H1 (cell line): ENCODE measurements at regions not wholly inside any gene's neighbourhood (a gene's known extent, or its start where the extent isn't known, plus 50 kb on each side); places are given as distances from the start of the nearest gene placed in this dataset.

Source experiments
- CTCF ChIA-PET: fragments of 300-600 bp; sonication (Branson Sonifier 250); formaldehyde crosslinking; loops from one replicate; lab custom pipeline; 2021; ENCODE audit not compliant: partially characterized antibody; lab: Charles Lee
- POLR2A ChIA-PET: fragments of 300-600 bp; sonication (Branson Sonifier 250); formaldehyde crosslinking; loops from one replicate; lab custom pipeline; 2021; ENCODE audit warnings: inconsistent platforms; ENCODE audit not compliant: partially characterized antibody; lab: Charles Lee
- DNase-seq, 2 experiments: peaks; one replicate each; pipeline versions ENCODE4 v3.0.0 to v3.0.0-alpha.2; 2010 to 2022; ENCODE audit warnings: low spot score in 2 of 2, low read depth in 1 of 2, mixed read lengths in 1 of 2
- FAIRE-seq: peaks from 2 replicates; lab custom pipeline; 2011; peaks lifted over from hg19 to GRCh38; lab: Jason Lieb, UNC
- H2AFZ ChIP-seq: 2 replicates; pipeline ENCODE4 v1.8.1; 2012; ENCODE audit warnings: low read length, inconsistent platforms
- H2AK5ac ChIP-seq: 2 replicates; pipeline ENCODE4 v1.6.1; 2013; ENCODE audit warnings: low read depth, low read length
- H2BK120ac ChIP-seq: replicated peaks from 2 replicates; pipeline ENCODE3; 2013; ENCODE audit warnings: low read depth, low read length, inconsistent platforms
- H2BK12ac ChIP-seq: 2 replicates; pipeline ENCODE4 v1.6.1; 2013; ENCODE audit warnings: low read depth, low read length
- H2BK15ac ChIP-seq: 2 replicates; pipeline ENCODE4 v1.6.1; 2013; ENCODE audit warnings: low read length
- H2BK20ac ChIP-seq: 2 replicates; pipeline ENCODE4 v1.6.1; 2013; ENCODE audit warnings: low read length
- H2BK5ac ChIP-seq: 2 replicates; pipeline ENCODE4 v1.6.1; 2013; ENCODE audit warnings: low read depth, low read length
- H3K14ac ChIP-seq: 2 replicates; pipeline ENCODE4 v1.6.1; 2013; ENCODE audit warnings: inconsistent platforms; ENCODE audit not compliant: insufficient read length
- H3K18ac ChIP-seq: 2 replicates; pipeline ENCODE4 v1.6.1; 2013; ENCODE audit warnings: low read length; ENCODE audit errors: extremely low read depth
- H3K23ac ChIP-seq: 2 replicates; pipeline ENCODE4 v1.6.1; 2013; ENCODE audit warnings: inconsistent platforms; ENCODE audit not compliant: insufficient read length
- H3K23me2 ChIP-seq: 2 replicates; pipeline ENCODE4 v1.6.1; 2013; ENCODE audit warnings: low read depth, low read length
- H3K27ac ChIP-seq: 2 replicates; pipeline ENCODE4 v1.6.1; 2011; ENCODE audit warnings: low read depth, low read length, inconsistent platforms
- H3K27me3 ChIP-seq, 4 experiments: replicated peaks in 1 of 4; 1 replicate in 1 of 4; 2 replicates in 3 of 4; pipeline versions ENCODE4 v1.6.1 to v1.8.1; 2011 to 2013; ENCODE audit warnings: low read length in 3 of 4, mild to moderate bottlenecking in 3 of 4, inconsistent platforms in 2 of 4, mixed read lengths in 2 of 4, moderate library complexity in 1 of 4; ENCODE audit not compliant: control insufficient read depth in 3 of 4, insufficient read depth in 3 of 4; ENCODE audit errors: extremely low read depth in 1 of 4
- H3K36me3 ChIP-seq, 4 experiments: 2 replicates each; pipeline versions ENCODE4 v1.6.1 to v1.8.1; 2011 to 2013; ENCODE audit warnings: mild to moderate bottlenecking in 4 of 4, low read length in 3 of 4, moderate library complexity in 2 of 4, control low read depth in 1 of 4, inconsistent platforms in 1 of 4; ENCODE audit not compliant: insufficient read depth in 4 of 4, control insufficient read depth in 2 of 4
- H3K4ac ChIP-seq: replicated peaks from 2 replicates; pipeline ENCODE3; 2013; ENCODE audit warnings: low read length, low read depth, mixed read lengths, inconsistent platforms; ENCODE audit not compliant: insufficient read length
- H3K4me1 ChIP-seq, 4 experiments: replicated peaks in 1 of 4; 1 replicate in 1 of 4; 2 replicates in 3 of 4; pipeline versions ENCODE4 v1.6.1 to v1.8.1; 2011 to 2013; ENCODE audit warnings: low read length in 3 of 4, inconsistent platforms in 2 of 4, mixed read lengths in 1 of 4; ENCODE audit not compliant: insufficient read depth in 4 of 4, control insufficient read depth in 3 of 4
- H3K4me2 ChIP-seq, 2 experiments: 2 replicates each; pipeline versions ENCODE4 v1.6.1 to v1.8.1; 2011 to 2013; ENCODE audit warnings: low read depth in 2 of 2, low read length in 2 of 2, control low read depth in 1 of 2, inconsistent platforms in 1 of 2, mild to moderate bottlenecking in 1 of 2; ENCODE audit not compliant: insufficient read depth in 1 of 2
- H3K4me3 ChIP-seq, 4 experiments: fragments of 200-600, 300-600 bp in 1 of 4; sonication (generic), shearing (Covaris generic), sonication (Bioruptor Twin) in 1 of 4; 2 replicates each; pipeline versions ENCODE4 v1.5.1 to v1.8.1; 2011 to 2016; ENCODE audit warnings: low read length in 4 of 4, low read depth in 3 of 4, control low read depth in 2 of 4, inconsistent platforms in 2 of 4, mild to moderate bottlenecking in 2 of 4, mixed read lengths in 1 of 4, moderate library complexity in 1 of 4; ENCODE audit not compliant: insufficient read depth in 2 of 4; ENCODE audit errors: extremely low read depth in 1 of 4
- H3K56ac ChIP-seq: replicated peaks from 2 replicates; pipeline ENCODE3; 2013; ENCODE audit warnings: low read depth, mild to moderate bottlenecking, mixed read lengths, low read length, inconsistent platforms; ENCODE audit not compliant: insufficient read length
- H3K79me1 ChIP-seq: 2 replicates; pipeline ENCODE4 v1.6.1; 2013; ENCODE audit warnings: low read depth, low read length, control low read depth
- H3K79me2 ChIP-seq, 2 experiments: 2 replicates each; pipeline versions ENCODE4 v1.6.1 to v1.8.1; 2012 to 2013; ENCODE audit warnings: low read length in 2 of 2, mild to moderate bottlenecking in 2 of 2, inconsistent platforms in 1 of 2; ENCODE audit not compliant: insufficient read depth in 2 of 2, control insufficient read depth in 1 of 2
- H3K9ac ChIP-seq, 4 experiments: replicated peaks in 1 of 4; 1 replicate in 1 of 4; 2 replicates in 3 of 4; pipeline versions ENCODE4 v1.6.1 to v1.8.1; 2011 to 2013; ENCODE audit warnings: low read depth in 3 of 4, low read length in 3 of 4, control low read depth in 2 of 4, mild to moderate bottlenecking in 2 of 4, moderate library complexity in 2 of 4, inconsistent platforms in 1 of 4; ENCODE audit errors: extremely low read depth in 1 of 4
- H3K9me3 ChIP-seq, 2 experiments: 2 replicates each; pipeline versions ENCODE4 v1.6.1 to v1.8.1; 2012 to 2013; ENCODE audit warnings: mild to moderate bottlenecking in 2 of 2, moderate library complexity in 2 of 2, control low read depth in 1 of 2, inconsistent platforms in 1 of 2, low read depth in 1 of 2, low read length in 1 of 2, mixed read lengths in 1 of 2; ENCODE audit not compliant: insufficient read depth in 2 of 2
- H4K20me1 ChIP-seq, 2 experiments: replicated peaks in 1 of 2; 2 replicates each; pipeline versions ENCODE3 to v1.8.1; 2011 to 2013; ENCODE audit warnings: inconsistent platforms in 2 of 2, low read length in 2 of 2, mild to moderate bottlenecking in 1 of 2; ENCODE audit not compliant: insufficient read depth in 2 of 2, control insufficient read depth in 1 of 2
- H4K5ac ChIP-seq: 2 replicates; pipeline ENCODE4 v1.6.1; 2013; ENCODE audit warnings: low read length, low read depth, mixed read lengths, inconsistent platforms; ENCODE audit not compliant: insufficient read length
- H4K8ac ChIP-seq: 2 replicates; pipeline ENCODE4 v1.8.0; 2013; ENCODE audit warnings: mild to moderate bottlenecking, moderate library complexity, low read length, inconsistent platforms; ENCODE audit not compliant: insufficient read depth; ENCODE audit errors: extremely low read depth
- H4K91ac ChIP-seq: replicated peaks from 2 replicates; pipeline ENCODE3; 2013; ENCODE audit warnings: low read length, mixed read lengths, inconsistent platforms; ENCODE audit not compliant: insufficient read length
- WGBS, 2 experiments: shearing (Covaris generic) in 1 of 2; methylation state at CpG; one replicate each; pipeline versions ENCODE4 v1.1.6 to v1.1.7; 2013 to 2015; ENCODE audit warnings: low lambda C conversion rate in 2 of 2, mixed read lengths in 2 of 2, inconsistent platforms in 1 of 2, low coverage in 1 of 2, missing lambda C conversion rate in 1 of 2; ENCODE audit not compliant: insufficient replicate concordance in 2 of 2, insufficient coverage in 1 of 2, insufficient read length in 1 of 2; ENCODE audit errors: extremely low coverage in 1 of 2, missing lambda C conversion rate in 1 of 2; 5-methylcytosine and 5-hydroxymethylcytosine counted together

DNA sequence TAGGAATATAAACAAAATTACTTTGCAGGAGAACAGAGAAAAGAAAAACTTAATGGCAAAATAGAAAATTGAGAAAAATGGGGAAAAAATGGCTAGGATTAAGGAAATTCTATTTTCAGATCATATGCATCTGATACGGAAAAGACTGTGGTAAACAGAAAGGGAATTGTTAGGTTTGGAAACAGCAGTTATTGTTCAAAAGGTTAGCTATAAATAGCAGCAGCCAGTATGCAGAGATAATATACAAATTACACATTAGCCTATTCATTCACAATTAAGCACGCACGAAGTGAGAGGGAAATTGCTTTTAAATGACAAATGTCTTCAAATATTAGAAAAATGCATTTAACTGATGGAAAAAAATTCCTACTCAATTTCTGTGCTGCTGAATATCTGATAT lies 224.1 kb upstream of the FAM3C start:
- peaks cover 0 to 7% (median 1%) of the 10 kb centered on the region in 4 experiments; a peak in 3 of 7 replicates for H3K4me1 ChIP-seq
- FAIRE-seq, result no peak
- no peaks in the 10 kb centered on the region; a peak in 1 of 8 replicates for H3K36me3 ChIP-seq
- H3K27me3 ChIP-seq, result no peaks in the 10 kb centered on the region
- no peak overlapping the region for H2BK120ac ChIP-seq
- H2AK5ac ChIP-seq, result no peak overlapping the region
- no peak for DNase-seq
- CTCF ChIA-PET, result no interaction called here
- no peak overlapping the region for H3K18ac ChIP-seq
- peaks cover 3 to 5% of the 10 kb centered on the region in 2 experiments; a peak in 3 of 4 replicates for H3K9me3 ChIP-seq
- 81% methylated on average over 3 of the region's 3 CpGs; no CpG with 5 or more reads in 1 of the 2 experiments for WGBS, 2 experiments
- peak overlapping the region in 1 of 2 experiments; percentile 56; a peak in 2 of 4 replicates for H3K4me2 ChIP-seq
- H3K23me2 ChIP-seq, result no peaks in the 10 kb centered on the region
- no peak overlapping the region for H2BK20ac ChIP-seq
- H3K9ac ChIP-seq, result no peak overlapping the region
- no peak overlapping the region for H2AFZ ChIP-seq
- H4K5ac ChIP-seq, result no peak overlapping the region
- no peak overlapping the region for H3K14ac ChIP-seq
- H4K8ac ChIP-seq, result no peak overlapping the region
- no peak overlapping the region for H3K56ac ChIP-seq
- H3K79me1 ChIP-seq, result no peaks in the 10 kb centered on the region
- H3K4me3 ChIP-seq, result peak overlapping the region in 1 of 4 experiments; percentile 47; a peak in 1 of 8 replicates
- H3K4ac ChIP-seq, result no peak overlapping the region
- no peak overlapping the region for H3K27ac ChIP-seq
- H2BK15ac ChIP-seq, result no peak overlapping the region
- POLR2A ChIA-PET, result no interaction called here
- no peaks in the 10 kb centered on the region for H4K20me1 ChIP-seq
- no peaks in the 10 kb centered on the region; a peak in 1 of 4 replicates for H3K79me2 ChIP-seq
- no peak overlapping the region for H2BK5ac ChIP-seq
- H2BK12ac ChIP-seq, result no peak overlapping the region
- no peak overlapping the region for H3K23ac ChIP-seq
- no peak overlapping the region for H4K91ac ChIP-seq
